Neural progenitor cell (in vitro differentiated cells): ENCODE measurements at regions not wholly inside any gene's neighbourhood (a gene's known extent, or its start where the extent isn't known, plus 50 kb on each side); places are given as distances from the start of the nearest gene placed in this dataset.

ENCODE experiments used
- DNase-seq: peaks from one replicate; pipeline ENCODE4 v3.0.0-alpha.2; 2016; ENCODE audit warnings: low spot score
- H2AFZ ChIP-seq: fragments of 200-600 bp; sonication (generic); replicated peaks from 2 replicates; pipeline ENCODE4 v1.6.1; 2016; ENCODE audit warnings: antibody characterized with exemption
- H3F3A ChIP-seq: fragments of 200-600 bp; sonication (generic); 2 replicates; pipeline ENCODE4 v1.6.1; 2016; ENCODE audit warnings: antibody characterized with exemption, low read depth
- H3K27ac ChIP-seq: fragments of 200-600 bp; sonication (generic); 2 replicates; pipeline ENCODE4 v1.5.1; 2016; ENCODE audit warnings: mild to moderate bottlenecking
- H3K27me3 ChIP-seq: fragments of 200-600 bp; sonication (generic); 2 replicates; pipeline ENCODE4 v1.6.1; 2016; ENCODE audit warnings: mild to moderate bottlenecking, moderate library complexity
- H3K36me3 ChIP-seq: fragments of 200-600 bp; sonication (generic); 2 replicates; pipeline ENCODE4 v1.5.1; 2016
- H3K4me1 ChIP-seq: fragments of 200-600 bp; sonication (generic); 2 replicates; pipeline ENCODE4 v1.6.1; 2016; ENCODE audit warnings: mixed run types
- H3K4me2 ChIP-seq: fragments of 200-600 bp; sonication (generic); 2 replicates; pipeline ENCODE4 v1.6.1; 2016
- H3K4me3 ChIP-seq: fragments of 200-600 bp; sonication (generic); 2 replicates; pipeline ENCODE4 v1.5.1; 2016
- H3K79me2 ChIP-seq: fragments of 200-600 bp; sonication (generic); 2 replicates; pipeline ENCODE4 v1.6.1; 2016; ENCODE audit warnings: low read depth
- H3K9ac ChIP-seq: fragments of 200-600 bp; sonication (generic); 2 replicates; pipeline ENCODE4 v1.6.1; 2016
- H3K9me3 ChIP-seq: fragments of 200-600 bp; sonication (generic); 2 replicates; pipeline ENCODE4 v1.5.1; 2016; ENCODE audit warnings: low read depth
- H4K20me1 ChIP-seq: fragments of 200-600 bp; sonication (generic); 2 replicates; pipeline ENCODE4 v1.6.1; 2016; ENCODE audit warnings: low read depth
- H3K27ac Mint-ChIP-seq: 3 replicates; pipeline ENCODE4 v1.8.0; 2021; ENCODE audit warnings: mixed read lengths
- H3K27me3 Mint-ChIP-seq: 2 replicates; pipeline ENCODE4 v1.8.0; 2022; ENCODE audit warnings: low read depth, mild to moderate bottlenecking, inconsistent platforms, moderate library complexity, mixed read lengths; ENCODE audit not compliant: insufficient read depth
- H3K36me3 Mint-ChIP-seq: 3 replicates; pipeline ENCODE4 v1.8.0; 2021; ENCODE audit warnings: mixed read lengths
- H3K4me1 Mint-ChIP-seq: 3 replicates; pipeline ENCODE4 v1.8.0; 2021; ENCODE audit warnings: mixed read lengths
- H3K4me3 Mint-ChIP-seq: 3 replicates; pipeline ENCODE4 v1.8.0; 2021; ENCODE audit warnings: mild to moderate bottlenecking, moderate library complexity, mixed read lengths
- H3K9me3 Mint-ChIP-seq: 3 replicates; pipeline ENCODE4 v1.8.0; 2020; ENCODE audit warnings: mixed read lengths
- CTCF ChIP-seq: fragments of 200-600 bp; sonication (generic); IDR thresholded peaks from 2 replicates; pipeline ENCODE4 v1.5.1; 2017; ENCODE audit warnings: antibody characterized with exemption, mild to moderate bottlenecking
- EZH2 ChIP-seq: fragments of 200-600 bp; sonication (generic); IDR thresholded peaks from 2 replicates; pipeline ENCODE4 v1.6.1; 2017; ENCODE audit warnings: antibody characterized with exemption, mild to moderate bottlenecking, moderate library complexity
- EZH2phosphoT487 ChIP-seq: fragments of 200-600 bp; sonication (generic); IDR thresholded peaks from 2 replicates; pipeline ENCODE4 v1.6.1; 2017; ENCODE audit warnings: antibody characterized with exemption

- Mint-ChIP-seq H3K27me3 (peaks cover 3% of the 10 kb centered on the region), H3K36me3 (no peaks in the 10 kb centered on the region), H3K4me3 (no peak overlapping the region), H3K9me3 (no peaks in the 10 kb centered on the region), H3K4me1 (peaks cover 3% of the 10 kb centered on the region), H3K27ac (no peak overlapping the region)
- H4K20me1 ChIP-seq, result no peaks in the 10 kb centered on the region
- H3K9me3 ChIP-seq, result no peaks in the 10 kb centered on the region
- H3K4me3 ChIP-seq, result no peak overlapping the region
- no peaks in the 10 kb centered on the region for H3K79me2 ChIP-seq
- TF ChIP-seq EZH2 (no peak), CTCF (no peak), EZH2phosphoT487 (no peak)
- H3K4me2 ChIP-seq, result no peak overlapping the region
- no peaks in the 10 kb centered on the region for H3K4me1 ChIP-seq
- DNase-seq, result no peak
- no peaks in the 10 kb centered on the region for H3K36me3 ChIP-seq
- H3K27ac ChIP-seq, result no peak overlapping the region
- H3K27me3 ChIP-seq, result no peaks in the 10 kb centered on the region
- H3K9ac ChIP-seq, result no peak overlapping the region
- H3F3A ChIP-seq, result no peaks in the 10 kb centered on the region
- H2AFZ ChIP-seq, result no peak overlapping the region
These were observed 962.8 kb downstream of the CDH11 start for GRCh38 chr16:64158941-64159588.

- Mint-ChIP-seq H3K36me3 (no peaks in the 10 kb centered on the region), H3K4me3 (no peak overlapping the region), H3K4me1 (peaks cover 6% of the 10 kb centered on the region), H3K27me3 (peaks cover 3% of the 10 kb centered on the region), H3K9me3 (no peaks in the 10 kb centered on the region), H3K27ac (no peak overlapping the region)
- Histone ChIP-seq H3F3A (no peaks in the 10 kb centered on the region), H3K4me3 (no peak overlapping the region), H3K27me3 (no peaks in the 10 kb centered on the region), H3K27ac (no peak overlapping the region), H3K9me3 (no peaks in the 10 kb centered on the region), H3K36me3 (no peaks in the 10 kb centered on the region), H3K4me2 (no peak overlapping the region), H2AFZ (peak overlapping the region; percentile 26), H3K4me1 (no peaks in the 10 kb centered on the region), H4K20me1 (no peaks in the 10 kb centered on the region), H3K79me2 (no peaks in the 10 kb centered on the region), H3K9ac (no peak overlapping the region)
- TF ChIP-seq EZH2 (no peak), EZH2phosphoT487 (no peak), CTCF (no peak)
- no peak for DNase-seq
These were observed 968.1 kb downstream of the CDH11 start for GRCh38 chr16:64153718-64154117.

GRCh38 chr16:64151990-64152767 is 969.7 kb downstream of the CDH11 start:
- Mint-ChIP-seq H3K4me3 (no peak overlapping the region), H3K27ac (no peak overlapping the region), H3K9me3 (no peaks in the 10 kb centered on the region), H3K27me3 (no peaks in the 10 kb centered on the region), H3K4me1 (peaks cover 6% of the 10 kb centered on the region), H3K36me3 (no peaks in the 10 kb centered on the region)
- no peaks in the 10 kb centered on the region for H3K9me3 ChIP-seq
- no peak overlapping the region for H3K9ac ChIP-seq
- no peaks in the 10 kb centered on the region for H4K20me1 ChIP-seq
- H3K4me3 ChIP-seq, result no peak overlapping the region
- H3K4me1 ChIP-seq, result no peaks in the 10 kb centered on the region
- no peak for DNase-seq
- no peak overlapping the region for H2AFZ ChIP-seq
- no peaks in the 10 kb centered on the region for H3K79me2 ChIP-seq
- no peak overlapping the region for H3K27ac ChIP-seq
- H3K4me2 ChIP-seq, result no peak overlapping the region
- TF ChIP-seq EZH2, result no peak
- no peak for TF ChIP-seq EZH2phosphoT487
- TF ChIP-seq CTCF, result no peak
- no peaks in the 10 kb centered on the region for H3F3A ChIP-seq
- H3K27me3 ChIP-seq, result no peaks in the 10 kb centered on the region
- H3K36me3 ChIP-seq, result no peaks in the 10 kb centered on the region
